HG02970 (cell line): ENCODE measurements at regions not wholly inside any gene's neighbourhood (a gene's known extent, or its start where the extent isn't known, plus 50 kb on each side); places are given as distances from the start of the nearest gene placed in this dataset.

Source experiments
- ATAC-seq: cut with Tn5 transposase; IDR thresholded peaks from one replicate; pipeline ENCODE4 v1.9.1; 2021; ENCODE audit warnings: mild to moderate bottlenecking, moderate library complexity, moderate number of reproducible peaks; ENCODE audit not compliant: unreplicated experiment, low FRiP score

DNA sequence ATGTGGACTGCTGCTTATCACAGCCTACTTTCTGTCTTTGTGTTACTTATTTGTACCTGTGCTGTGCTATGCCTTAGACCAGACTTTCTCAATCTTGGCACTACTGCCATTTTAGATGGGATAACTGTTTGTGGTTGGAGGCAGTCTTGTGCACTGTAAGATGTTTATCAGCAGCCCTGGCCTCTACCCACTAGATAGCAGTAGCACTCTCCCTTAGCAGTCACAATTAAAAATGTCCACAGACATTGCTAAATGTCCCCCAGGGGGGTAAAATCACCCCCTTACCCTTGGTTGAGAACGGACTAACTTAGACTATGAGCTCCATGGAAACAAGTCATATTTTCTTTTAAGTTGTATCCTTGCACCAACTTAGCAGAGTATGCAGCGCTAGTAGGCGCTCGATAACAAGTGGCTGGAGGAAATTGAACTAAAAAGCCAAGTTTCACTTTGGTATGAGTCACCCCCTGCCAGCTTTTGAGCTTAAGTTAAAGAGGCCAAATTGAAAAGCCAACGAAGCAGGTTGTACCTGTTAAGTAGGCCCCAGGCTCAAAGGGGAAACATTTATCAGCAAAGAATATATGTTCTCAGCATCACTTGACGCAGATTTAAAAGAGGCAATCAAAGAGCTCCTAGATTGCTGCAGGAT is 304.8 kb upstream of the SORL1-AS1 start:
- ATAC-seq, result no peak

DNA sequence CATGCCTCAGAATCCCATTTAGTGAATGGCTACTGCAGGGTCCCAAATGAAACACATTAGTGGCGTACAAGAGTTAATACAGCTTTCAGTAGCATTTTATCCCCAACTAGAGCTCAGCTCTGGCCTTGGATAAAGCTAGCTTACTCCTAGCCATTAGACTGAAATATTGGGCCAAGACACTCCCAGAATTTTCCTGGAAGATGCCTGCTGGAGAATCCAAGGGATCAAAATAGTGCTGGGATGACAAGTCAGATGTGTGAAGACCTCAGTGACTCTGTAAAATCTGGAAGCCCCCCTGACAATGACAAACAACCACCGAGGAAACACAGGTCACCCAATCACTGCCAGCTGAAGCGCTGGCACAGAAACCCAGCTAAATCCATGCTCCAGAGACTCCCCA is 303.1 kb upstream of the SORL1-AS1 start:
- ATAC-seq, result no peak

DNA sequence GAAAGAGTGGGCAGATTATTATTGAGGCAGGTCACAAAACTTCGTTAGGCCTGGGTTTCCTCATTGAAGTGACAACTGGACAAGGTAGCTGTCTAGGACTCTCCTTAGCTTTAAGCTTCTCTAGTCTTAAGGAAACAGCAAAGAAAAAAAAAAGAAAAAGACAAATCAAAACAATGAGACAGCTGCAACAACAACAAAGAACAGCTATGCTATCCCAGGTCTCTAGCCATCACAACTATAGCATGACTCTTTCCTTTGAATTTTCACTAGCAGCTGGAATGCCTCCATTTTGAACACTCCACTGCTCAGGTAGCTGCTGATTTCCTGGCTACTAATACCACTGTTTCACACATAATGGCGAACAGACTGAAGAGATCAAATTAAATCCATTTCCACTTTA is 302.4 kb upstream of the SORL1-AS1 start:
- no peak for ATAC-seq

DNA sequence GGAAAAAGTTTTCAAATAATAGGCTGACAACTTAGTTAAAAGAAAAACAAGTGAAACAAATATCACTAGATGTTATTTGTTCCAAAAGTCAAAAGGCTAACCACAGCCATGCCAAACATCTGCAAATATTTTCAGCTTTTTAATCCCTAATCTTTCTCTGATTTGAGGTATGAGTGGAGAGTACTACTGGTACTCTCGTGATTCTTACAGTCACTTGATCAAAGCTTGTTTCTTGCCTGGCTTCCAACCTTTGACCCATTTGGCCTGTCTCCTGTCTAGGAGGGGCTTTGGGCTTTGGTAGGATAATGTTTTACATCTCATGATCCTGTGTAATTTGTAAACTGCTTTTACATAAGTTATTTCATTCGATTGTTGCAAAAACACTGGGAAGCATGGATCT is 301.8 kb upstream of the SORL1-AS1 start:
- no peak for ATAC-seq

DNA sequence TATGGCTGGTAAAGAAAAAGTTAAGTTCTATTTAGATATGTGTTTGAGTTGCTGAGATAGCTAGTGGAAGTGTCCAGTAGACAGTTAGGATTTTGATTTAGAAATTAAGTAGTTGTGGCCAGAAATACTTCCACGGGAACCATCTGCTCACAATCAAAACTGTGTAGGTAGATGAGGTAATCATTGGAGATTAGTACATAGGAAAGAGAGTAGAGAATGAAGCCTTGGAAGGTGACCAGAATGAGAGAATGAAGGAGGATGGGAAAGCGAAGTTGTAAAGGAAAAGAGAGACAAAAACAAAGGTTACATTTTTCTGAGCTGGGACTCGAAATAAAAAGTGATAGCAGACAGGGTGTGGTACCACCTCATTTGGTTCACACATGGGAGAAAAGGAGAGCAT is 296.9 kb upstream of the SORL1-AS1 start:
- ATAC-seq, result no peak

DNA sequence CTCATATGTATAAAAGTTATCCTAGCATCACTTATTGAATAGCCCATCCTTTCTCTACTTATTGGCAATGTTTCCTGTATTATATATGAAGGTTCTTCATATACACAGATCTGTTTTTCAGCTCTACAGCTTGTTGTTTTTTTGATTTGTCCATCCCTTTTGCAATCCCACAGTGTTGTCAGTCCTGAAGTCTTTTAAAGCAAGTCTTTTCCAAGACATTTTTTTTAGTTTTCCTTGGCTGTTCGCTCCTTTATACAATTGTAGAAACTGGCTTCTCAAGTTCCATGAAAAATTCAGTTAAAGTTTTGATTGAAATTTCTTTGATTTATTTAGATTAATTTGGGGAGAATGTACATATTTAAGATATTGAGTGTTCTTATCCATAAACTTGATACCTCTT is 295.3 kb upstream of the SORL1-AS1 start:
- no peak for ATAC-seq

DNA sequence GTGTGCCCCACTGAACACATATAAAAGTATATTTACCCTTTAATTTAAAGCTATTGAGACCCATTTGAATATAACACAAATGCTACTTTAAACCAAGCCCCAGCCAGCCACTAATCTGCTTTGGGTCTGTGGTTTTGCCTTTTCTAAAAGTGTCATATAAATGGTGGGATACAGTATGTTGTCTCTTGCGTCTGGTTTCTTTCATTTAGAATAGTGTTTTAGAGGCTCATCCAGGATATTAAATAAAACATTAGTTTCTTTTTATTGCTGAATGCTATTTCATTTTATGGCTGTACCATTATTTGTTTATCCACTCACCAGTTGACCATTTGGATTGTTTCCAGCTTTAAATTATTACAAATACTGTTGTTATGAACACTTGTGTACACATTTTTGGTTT is 290.5 kb upstream of the SORL1-AS1 start:
- ATAC-seq, result no peak

DNA sequence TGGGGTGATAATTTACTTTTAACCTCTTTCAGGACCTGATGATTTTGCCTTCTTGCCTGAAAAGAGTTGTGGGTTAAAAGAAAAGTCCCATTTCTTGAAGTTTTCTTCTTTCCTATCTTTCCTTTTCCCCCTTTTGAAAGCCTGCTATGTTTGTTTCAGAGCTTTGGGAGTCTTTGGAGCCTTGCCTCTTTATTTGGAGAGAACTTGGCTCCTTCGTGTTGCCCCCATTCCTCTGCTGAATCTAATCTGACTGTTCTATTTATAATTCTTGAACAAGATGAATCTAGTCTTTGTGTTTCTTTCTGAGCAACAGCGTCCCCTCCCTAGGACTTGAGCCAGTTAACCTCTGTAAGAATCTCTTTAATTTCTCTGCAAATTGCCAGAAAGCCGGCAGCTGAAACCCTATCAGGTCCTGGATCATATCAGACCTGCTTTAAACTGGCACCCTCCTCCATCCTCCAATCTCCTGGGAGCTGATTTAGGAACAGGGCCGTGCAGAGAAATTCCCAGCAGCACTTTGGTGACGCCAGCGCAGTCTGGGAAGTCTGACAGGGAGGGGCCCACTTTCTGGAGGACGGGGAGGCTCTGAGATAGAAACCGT is 289.1 kb upstream of the SORL1-AS1 start:
- no peak for ATAC-seq

DNA sequence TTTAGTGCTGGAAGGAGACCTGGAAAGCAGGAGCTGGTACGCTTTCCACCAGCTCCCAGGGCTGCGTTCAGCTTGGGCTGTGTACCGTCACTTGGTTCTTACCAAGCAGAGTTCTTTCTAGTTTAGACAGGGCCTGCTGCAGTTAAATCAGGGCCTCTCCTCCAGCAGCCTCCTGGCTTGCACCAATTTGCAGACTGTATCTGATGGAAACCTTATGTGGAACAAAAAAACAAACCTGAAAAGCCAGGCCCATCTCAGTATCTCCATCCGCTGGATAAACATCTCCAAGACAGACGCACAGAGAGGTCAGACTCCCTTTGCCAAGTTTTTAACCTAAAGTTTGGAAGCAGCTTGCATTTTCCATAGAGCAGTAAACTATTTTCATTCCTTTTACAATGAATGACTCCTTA is 288.6 kb upstream of the SORL1-AS1 start:
- no peak for ATAC-seq

DNA sequence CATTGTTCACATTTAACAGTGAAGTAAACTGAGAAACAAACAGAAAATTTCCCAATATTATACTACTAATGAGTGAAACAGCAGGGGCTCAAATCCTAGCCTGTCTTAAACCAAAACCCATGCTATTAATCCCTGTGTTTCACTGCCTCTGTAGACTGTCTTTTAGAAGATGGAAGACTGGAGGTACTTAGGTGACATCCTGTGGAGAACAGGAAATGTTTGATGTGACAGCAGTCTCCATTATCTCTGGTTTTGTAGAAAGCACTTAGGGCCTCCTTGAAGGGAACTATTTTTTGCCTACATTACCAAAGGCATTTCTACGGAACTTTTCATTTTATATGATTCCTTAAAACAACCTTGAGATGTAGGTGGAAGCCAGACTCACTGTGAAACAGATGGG is 288.1 kb upstream of the SORL1-AS1 start:
- ATAC-seq, result no peak

DNA sequence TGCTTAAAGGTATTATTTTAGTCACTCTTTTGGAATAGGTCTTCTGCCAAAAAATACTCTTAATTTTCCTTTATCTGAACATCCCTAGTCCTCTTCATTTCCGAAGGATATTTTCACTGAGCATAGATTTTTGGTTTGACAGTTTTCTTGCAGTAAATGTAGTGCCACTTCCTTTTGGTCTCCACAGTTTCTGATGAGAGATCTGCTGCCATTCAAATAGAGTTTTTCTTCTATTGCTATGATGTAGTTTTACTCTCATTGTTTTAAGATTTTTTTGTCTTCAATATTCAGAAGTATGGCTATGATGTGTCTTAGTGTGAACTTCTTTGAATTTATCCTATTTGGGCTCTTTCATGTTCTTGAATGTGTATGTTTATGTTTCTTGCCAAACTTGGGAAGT is 281.1 kb upstream of the SORL1-AS1 start:
- no peak for ATAC-seq

DNA sequence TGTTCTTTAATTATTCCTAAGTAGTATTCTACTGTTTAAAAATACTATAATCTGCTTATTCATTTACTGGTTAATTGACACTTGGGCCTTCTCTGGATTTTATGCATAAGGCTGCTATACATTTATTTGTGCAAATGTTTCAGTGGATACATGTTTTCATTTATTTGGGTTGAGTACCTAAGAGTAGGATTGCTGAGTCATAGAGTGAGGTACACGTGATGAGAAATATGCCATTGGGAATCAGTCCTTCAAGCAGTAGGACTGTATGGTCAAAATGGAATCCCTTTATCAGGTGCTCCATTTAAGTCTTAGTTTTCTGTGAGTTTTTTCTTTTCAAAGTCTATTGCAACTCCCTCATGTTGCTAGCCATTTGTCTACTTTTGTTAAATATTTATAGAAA is 275.2 kb upstream of the SORL1-AS1 start:
- ATAC-seq, result no peak

DNA sequence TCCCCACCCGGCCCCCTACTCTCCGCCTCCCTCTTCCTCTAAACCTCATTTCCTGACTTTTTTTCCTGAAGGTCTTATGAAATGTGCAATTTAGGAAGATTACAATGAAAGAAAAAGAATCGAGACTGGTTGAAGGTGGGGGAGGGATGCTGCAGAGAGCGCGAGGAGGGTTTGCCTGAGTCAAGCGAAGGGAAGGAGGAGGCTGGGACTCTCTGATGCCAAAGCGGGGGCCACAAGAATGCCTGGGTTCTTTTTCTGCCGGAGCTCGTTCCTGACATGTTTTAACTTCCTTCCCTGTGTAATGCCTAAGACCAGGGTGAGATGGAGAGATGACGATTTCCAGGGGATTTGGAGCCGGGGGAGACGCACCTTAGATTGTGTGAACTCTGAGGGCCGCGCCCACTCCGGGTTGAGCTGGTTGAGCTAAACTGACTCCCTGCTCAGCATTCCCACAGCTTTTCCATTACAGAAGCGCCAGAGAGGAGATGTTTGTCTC is 270.5 kb upstream of the SORL1-AS1 start:
- ATAC-seq, result no peak

DNA sequence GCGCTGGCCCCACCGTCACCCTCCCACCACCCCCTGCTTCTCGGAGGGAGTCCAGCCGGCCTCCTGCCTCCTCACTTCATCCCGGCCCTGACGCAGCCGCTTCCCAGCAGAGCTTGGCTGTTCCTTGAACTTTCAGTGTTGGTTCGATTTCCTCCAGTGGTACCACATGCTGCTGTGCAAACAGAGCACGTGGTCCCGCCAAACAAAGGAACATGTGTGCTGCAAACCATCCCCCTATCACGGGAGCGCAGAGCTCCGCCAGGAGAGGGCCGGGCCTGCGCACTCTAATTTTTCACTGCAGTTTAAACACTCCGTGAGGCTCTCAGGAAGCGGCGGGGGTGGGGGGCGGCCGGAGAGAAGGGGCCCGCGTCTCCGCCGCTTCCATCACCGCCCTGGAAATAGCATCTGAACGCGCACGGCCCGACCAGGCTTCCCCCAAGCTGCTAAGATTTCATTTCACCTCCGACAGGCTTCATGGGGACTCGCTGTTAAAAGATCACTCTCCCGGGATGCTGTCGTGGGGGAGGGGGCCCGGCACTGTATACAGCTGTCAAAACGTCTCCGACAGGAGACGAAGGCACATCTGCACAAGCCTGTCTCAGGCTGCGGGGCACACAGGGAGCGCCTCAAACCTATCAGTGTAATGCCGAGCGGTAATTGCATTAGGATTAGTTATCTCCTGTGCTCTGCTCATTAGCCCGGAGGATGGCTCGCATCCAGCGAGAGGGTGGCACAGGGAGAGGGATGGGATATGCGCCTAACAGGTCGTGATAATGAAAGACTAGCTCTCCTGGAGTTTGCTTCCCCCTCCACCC is 269.9 kb upstream of the SORL1-AS1 start:
- ATAC-seq, result no peak

DNA sequence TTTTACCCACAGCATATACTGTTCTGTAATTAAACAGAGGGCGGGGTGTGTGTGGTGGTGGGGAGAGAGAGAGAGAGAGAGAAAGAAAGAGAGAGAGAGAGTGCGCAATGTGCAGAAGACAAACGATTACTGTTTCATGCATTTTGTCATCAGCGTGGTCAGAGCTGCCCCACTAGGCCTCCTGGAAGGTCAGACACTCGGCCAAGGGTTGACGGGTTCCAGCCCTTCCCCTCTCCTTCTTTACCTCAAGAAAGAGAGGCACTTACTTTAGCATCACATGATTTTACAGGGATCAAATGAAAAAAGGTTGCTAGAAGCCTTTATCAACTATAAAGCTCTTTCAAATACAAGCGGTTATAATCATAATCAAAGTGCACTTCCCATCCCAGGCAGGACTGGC is 269.2 kb upstream of the SORL1-AS1 start:
- no peak for ATAC-seq

DNA sequence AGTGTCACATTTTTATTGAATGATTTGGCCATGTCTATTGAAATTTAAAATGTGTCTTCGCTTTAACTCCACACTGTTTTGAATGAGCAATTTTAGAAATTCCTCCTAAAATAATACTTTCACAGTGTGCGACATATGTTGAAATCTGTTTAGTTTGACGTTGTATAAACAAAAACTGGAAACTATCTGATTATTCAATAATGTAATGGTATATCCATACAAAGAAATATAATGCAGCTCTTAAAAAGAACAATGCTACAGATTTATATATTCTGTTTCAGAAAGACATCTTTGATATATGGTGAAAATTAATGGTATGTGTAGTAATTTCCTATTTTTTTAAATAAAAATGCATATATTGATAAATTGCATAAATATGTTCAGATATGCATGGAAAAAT is 268.7 kb upstream of the SORL1-AS1 start:
- no peak for ATAC-seq

DNA sequence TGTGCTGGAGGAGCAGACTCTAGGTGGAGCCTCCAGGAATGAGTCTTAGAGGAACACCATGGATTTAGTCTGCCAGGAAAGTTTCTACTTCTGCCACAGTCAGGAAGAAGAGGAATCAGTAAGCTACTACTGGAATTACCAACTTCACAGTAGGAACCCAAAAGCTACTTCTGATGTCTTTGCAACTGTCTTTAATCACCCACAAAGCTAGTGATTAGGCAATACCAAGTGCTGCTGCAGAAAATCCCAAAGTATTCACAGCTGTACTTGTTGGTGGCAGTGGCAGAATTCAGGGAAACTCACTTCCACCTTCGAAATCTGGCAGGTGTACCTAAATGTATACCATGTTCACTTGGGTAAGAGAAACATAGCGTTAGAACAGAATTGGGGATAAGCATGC is 264.5 kb upstream of the SORL1-AS1 start:
- no peak for ATAC-seq

DNA sequence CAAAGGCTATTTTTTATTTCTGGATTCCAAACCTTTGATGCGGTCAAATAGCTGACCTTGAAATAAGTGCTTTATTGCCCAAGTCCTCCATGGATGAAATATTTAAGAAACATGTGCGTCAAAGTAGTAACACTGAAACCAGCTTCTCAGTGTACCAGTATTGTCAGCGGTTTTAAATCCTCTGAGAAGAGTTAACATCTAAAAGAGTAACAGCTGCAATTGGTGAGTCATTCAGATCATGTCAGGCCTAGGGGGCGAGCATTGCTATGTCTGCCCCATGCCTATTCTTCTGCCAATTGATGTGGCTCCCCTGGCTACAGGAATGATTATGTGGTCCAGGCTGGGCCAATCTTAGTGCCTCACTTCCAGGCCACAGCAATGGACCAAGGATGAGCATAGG is 263.3 kb upstream of the SORL1-AS1 start:
- no peak for ATAC-seq

DNA sequence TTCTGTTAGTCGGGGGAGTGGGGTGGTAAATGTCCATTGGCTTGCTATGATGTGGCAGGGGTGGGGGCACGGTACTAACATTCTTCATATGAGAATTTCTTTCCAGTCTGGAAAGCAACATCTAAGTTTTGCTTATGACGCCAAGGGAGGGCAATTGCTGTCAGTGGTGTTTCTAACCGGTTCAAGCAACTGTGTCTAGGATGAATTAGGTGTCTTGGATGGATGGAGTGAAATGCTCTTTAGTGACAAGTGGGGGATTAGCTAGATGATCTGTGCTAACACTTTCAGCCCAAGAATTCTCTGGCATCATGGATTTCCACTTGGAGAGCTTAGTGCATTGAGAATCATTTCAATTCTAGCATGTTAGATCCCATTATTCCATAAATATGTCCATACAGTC is 262.6 kb upstream of the SORL1-AS1 start:
- no peak for ATAC-seq

DNA sequence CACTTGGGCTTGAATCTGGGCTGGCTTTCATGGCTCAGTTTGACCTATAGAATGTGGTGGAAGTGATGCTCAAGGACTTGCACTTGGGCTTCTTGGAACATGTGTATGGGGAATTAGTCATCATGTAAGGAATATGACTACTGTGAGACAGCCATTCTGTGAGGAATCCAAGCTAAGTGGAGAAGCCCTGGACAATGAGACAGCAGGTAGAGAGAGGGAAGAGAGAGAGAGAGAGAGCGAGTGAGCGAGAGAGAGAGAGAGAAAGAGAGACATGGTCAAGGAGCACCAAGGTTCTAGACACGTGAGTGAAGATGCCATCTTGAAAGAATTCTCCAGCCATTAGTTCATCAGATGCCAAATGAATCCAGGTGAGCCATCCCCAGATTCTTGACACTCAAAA is 261.6 kb upstream of the SORL1-AS1 start:
- ATAC-seq, result no peak

DNA sequence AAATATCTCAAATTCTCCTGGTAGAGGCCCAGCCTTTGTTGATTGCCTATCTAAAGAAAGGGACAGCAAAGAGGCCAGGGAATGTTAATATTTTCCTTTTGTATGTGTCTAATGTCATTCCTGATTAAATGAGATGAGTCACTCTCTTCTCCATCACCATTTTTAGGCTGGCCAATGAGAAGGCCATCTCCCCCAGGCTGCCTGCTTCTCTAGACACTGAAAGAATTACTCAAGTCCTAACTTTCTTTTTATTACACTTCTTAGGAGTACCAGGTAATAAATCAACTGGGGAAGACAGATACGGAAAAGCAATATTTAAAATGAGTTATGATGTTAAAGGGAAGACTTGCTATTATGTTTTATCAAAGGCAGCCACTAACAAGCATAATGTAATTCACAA is 259.2 kb upstream of the SORL1-AS1 start:
- ATAC-seq, result no peak

DNA sequence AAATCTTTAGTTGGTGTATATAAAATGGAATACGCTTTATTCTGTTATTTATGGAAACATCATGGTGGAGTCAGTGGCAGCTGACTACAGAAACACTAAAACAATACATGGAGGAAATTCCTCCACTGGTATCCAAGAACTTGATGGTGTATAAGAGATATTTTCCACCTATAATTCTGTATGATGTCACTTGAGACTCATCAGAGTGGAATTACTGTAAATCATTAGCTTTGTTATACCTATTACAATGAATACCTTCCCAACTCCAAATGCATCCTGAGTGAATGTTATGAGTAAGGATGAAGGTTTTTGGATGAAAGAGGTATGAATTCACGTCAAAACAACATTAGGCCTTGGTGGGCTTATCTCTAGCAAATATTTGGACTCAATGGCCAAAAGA is 258.5 kb upstream of the SORL1-AS1 start:
- ATAC-seq, result no peak
